Mucosa of rectum (tissue), 2 donors: ENCODE measurements at regions not wholly inside any gene's neighbourhood (a gene's known extent, or its start where the extent isn't known, plus 50 kb on each side); places are given as distances from the start of the nearest gene placed in this dataset.

Source experiments
- H3K27ac ChIP-seq, 2 donors: one replicate each; pipeline ENCODE4 v1.7.0; 2013; ENCODE audit warnings: inconsistent platforms in 2 of 2, low read depth in 2 of 2, low read length in 2 of 2
- H3K27me3 ChIP-seq, 2 donors: one replicate each; pipeline ENCODE4 v1.7.0; 2013; ENCODE audit warnings: low read length in 2 of 2; ENCODE audit not compliant: control insufficient read depth in 2 of 2, insufficient read depth in 2 of 2
- H3K36me3 ChIP-seq, 2 donors: one replicate each; pipeline ENCODE4 v1.7.0; 2013; ENCODE audit warnings: low read length in 2 of 2; ENCODE audit not compliant: control insufficient read depth in 2 of 2, insufficient read depth in 2 of 2
- H3K4me1 ChIP-seq, 2 donors: one replicate each; pipeline ENCODE4 v1.7.0; 2013; ENCODE audit warnings: low read length in 2 of 2, mild to moderate bottlenecking in 1 of 2; ENCODE audit not compliant: control insufficient read depth in 2 of 2, insufficient read depth in 2 of 2
- H3K4me3 ChIP-seq, 2 donors: one replicate each; pipeline ENCODE4 v1.7.0; 2013; ENCODE audit warnings: low read length in 2 of 2
- H3K9ac ChIP-seq, 2 donors: one replicate each; pipeline ENCODE4 v1.7.0; 2013; ENCODE audit warnings: low read length in 2 of 2, low read depth in 1 of 2, mild to moderate bottlenecking in 1 of 2
- H3K9me3 ChIP-seq, 2 donors: one replicate each; pipeline ENCODE4 v1.7.0; 2013; ENCODE audit warnings: low read length in 2 of 2; ENCODE audit not compliant: control insufficient read depth in 2 of 2
- donor health status: healthy.
- donor health status: Normal muscosa, but diverticular disease.

DNA sequence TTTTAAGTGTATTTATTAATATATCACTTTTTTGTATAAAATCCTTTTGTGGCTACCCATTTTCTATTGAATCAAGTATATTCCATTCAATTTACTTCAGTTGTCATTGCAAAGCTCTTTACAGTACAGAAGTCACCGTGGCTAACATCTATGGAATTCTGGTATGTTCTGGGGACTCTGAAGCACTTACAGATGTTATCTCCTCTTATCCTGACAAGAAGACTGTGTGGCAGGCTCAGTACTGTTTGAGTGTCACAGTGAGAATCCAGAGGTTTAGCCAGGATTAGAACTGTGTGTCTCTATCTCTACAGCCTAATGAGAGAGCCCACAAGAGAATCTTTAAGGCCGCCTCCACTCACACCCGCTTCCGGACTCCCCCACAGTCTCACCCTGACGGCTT, 78.2 kb upstream of the SORBS2 start:
- H3K27me3 ChIP-seq, result no peaks in the 10 kb centered on the region
- no peak overlapping the region for H3K4me3 ChIP-seq
- no peaks in the 10 kb centered on the region for H3K36me3 ChIP-seq
- H3K9ac ChIP-seq, result no peak overlapping the region
- peaks cover 0 to 2% of the 10 kb centered on the region in 2 donors for H3K9me3 ChIP-seq
- no peaks in the 10 kb centered on the region for H3K4me1 ChIP-seq
- H3K27ac ChIP-seq, result no peak overlapping the region

DNA sequence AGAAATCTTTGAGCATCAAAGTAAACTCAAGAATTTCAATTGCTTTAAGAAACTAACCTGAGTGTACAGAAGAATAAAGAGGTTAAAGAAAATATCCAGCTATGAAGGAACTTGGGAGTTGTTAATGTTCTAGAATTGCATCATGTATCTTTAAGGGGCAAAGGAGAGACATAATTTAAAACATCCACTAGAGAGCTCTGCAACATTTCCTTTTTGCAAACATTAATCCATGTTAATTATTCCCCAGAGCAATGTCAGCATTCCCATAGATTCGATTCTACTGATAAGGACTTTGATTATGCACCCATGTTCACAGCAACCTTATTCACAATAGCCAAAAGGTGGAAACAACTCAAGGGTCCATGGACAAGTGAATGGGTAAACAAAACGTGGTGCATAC, 80.2 kb upstream of the SORBS2 start:
- Histone ChIP-seq H3K4me3 (no peak overlapping the region), H3K4me1 (no peaks in the 10 kb centered on the region), H3K9me3 (peaks cover 0 to 2% of the 10 kb centered on the region in 2 donors), H3K36me3 (no peaks in the 10 kb centered on the region), H3K9ac (no peak overlapping the region), H3K27ac (no peak overlapping the region), H3K27me3 (no peaks in the 10 kb centered on the region)

DNA sequence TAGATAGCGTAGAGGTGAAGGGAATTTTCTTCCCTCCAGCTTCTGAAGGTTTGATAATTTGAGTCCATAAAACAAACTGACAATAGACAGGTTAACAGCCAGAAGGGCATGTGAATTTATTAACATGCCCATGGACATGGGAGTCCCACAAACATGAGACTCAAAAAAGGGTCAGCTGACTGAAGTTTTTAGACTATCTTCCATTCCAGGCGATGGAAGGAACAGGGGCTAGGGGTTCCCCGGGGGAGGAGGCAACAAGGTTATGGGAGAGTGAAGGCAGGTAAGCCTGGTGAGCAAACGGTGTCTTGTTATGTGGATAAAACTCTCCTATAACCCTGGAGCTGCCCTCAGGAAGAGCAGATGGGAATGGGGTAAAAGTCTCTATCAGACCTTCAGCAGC, 81.5 kb upstream of the SORBS2 start:
- no peaks in the 10 kb centered on the region for H3K9me3 ChIP-seq
- H3K36me3 ChIP-seq, result no peaks in the 10 kb centered on the region
- no peak overlapping the region for H3K27ac ChIP-seq
- no peak overlapping the region for H3K4me3 ChIP-seq
- H3K4me1 ChIP-seq, result no peaks in the 10 kb centered on the region
- H3K27me3 ChIP-seq, result no peaks in the 10 kb centered on the region
- no peak overlapping the region for H3K9ac ChIP-seq

DNA sequence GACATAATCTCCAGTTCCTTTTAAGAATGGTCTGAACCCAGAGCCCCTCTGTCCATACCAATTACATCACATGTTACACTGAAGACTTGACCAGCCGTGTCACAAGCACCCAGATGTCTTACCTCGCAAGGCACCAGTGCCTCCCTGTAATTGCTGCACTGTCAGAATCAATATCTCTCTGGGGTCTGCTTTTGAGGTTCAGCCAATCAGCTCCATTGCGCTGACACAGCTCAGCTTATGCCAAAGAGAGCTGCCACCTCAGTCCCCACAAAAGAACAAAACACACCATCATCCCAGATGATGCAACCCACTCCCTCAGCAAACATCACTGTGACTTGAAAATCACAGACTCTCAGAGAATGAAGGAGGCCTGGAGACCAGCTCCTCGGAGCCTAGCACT, 82.5 kb upstream of the SORBS2 start:
- Histone ChIP-seq H3K4me3 (no peak overlapping the region), H3K27ac (no peak overlapping the region), H3K9ac (no peak overlapping the region), H3K36me3 (no peaks in the 10 kb centered on the region), H3K4me1 (no peaks in the 10 kb centered on the region), H3K9me3 (no peaks in the 10 kb centered on the region), H3K27me3 (no peaks in the 10 kb centered on the region)

DNA sequence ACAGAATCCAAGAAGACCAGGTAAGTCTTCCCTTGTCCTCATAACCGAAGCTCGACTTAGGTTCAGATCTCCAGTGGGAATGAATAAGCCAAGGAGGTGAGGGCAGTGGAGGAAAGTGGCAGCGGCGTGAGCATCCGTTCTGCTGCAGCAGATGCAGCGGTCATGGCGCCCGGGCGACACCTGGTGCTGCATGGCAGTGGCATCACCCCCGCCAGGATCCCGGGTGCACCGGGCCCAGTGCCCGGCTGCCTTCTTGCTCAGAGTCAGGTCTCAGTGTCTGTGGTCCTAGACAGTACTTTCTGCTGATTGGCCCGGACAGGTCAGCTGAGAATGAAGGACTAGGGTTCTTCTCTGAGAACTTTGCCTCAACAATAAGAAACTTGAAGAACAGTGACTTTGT, 83.4 kb upstream of the SORBS2 start:
- Histone ChIP-seq H3K27me3 (no peaks in the 10 kb centered on the region), H3K4me3 (no peak overlapping the region), H3K9me3 (no peaks in the 10 kb centered on the region), H3K27ac (no peak overlapping the region), H3K4me1 (no peaks in the 10 kb centered on the region), H3K9ac (no peak overlapping the region), H3K36me3 (no peaks in the 10 kb centered on the region)

DNA sequence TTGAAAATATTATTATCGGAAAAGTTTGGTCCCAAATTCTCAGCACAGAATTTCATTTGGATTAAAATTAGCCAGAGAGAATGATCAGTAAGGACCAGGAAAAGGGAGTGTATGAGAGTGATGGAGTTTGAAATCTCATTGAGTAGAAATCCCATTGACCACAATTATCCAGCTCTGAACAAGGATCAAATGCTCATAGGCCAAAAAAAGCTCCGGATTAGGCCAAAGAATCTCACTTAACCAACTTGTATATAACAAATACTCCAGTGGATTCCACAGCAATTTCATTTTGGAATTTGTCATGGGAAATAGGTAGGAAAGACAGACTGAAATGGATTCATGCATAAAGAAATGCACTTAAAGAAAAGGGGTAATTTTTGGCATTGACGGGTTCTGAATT, 83.9 kb upstream of the SORBS2 start:
- no peak overlapping the region for H3K4me3 ChIP-seq

DNA sequence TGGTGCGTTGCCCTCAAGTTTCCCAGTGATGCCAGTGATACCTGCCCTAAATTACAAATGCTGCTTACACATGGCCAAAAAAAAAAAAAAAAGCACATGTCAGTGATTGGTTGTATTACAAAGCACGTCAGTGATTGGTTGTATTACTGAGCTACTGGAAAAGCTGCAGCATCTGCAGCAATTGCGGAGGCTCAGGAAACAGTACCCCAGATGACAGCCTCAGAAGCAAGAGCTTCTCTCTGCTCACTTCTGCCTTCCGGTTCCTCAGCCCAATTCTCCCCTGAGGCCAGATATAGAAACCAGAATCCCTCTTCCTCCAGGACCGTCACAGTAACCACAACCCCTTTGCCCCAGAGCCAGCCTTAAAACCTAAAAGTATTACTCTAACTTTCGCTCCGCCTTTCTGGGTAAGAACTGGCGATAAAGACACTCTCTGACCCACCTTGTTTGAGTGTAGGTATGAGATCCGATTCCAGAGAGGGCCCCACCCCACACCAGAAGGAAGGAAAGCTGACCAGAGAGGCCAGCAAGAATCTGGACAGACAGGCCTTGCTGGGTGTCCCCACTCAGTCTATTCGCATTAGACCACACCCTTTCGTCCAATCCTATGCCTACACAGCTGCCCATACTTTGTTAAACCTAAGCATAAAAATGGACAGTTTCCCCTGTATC, 85.0 kb upstream of the SORBS2 start:
- no peak overlapping the region for H3K4me3 ChIP-seq
- H3K9ac ChIP-seq, result no peak overlapping the region
- no peaks in the 10 kb centered on the region for H3K27me3 ChIP-seq
- H3K9me3 ChIP-seq, result no peaks in the 10 kb centered on the region
- H3K27ac ChIP-seq, result no peak overlapping the region
- no peaks in the 10 kb centered on the region for H3K4me1 ChIP-seq
- H3K36me3 ChIP-seq, result no peaks in the 10 kb centered on the region

More for the DNA sequence above, 83.9 kb upstream of the SORBS2 start:
- H3K27ac ChIP-seq, result no peak overlapping the region
- no peaks in the 10 kb centered on the region for H3K27me3 ChIP-seq
- no peak overlapping the region for H3K9ac ChIP-seq
- no peaks in the 10 kb centered on the region for H3K4me1 ChIP-seq
- no peaks in the 10 kb centered on the region for H3K36me3 ChIP-seq
- H3K9me3 ChIP-seq, result no peaks in the 10 kb centered on the region

DNA sequence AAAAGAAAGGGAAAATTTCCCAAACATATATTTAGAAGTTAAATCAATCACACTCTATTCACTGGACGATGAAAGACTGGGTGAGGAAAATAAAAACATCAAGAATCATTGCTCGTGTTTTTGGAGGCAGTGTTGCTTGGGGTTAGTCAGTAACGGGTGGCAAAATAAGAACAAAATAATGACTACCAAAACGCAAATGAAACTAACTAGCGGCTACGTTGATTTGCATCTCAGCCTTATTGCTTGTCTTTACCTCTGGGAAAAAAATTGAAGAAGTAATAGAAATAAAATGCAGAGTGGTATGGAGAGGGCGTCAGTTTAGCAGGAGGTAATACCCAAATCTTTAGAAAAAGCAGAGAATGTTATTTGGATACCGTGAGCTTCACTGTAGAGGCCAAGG, 86.4 kb upstream of the SORBS2 start:
- H3K9ac ChIP-seq, result no peak overlapping the region
- no peaks in the 10 kb centered on the region for H3K36me3 ChIP-seq

DNA sequence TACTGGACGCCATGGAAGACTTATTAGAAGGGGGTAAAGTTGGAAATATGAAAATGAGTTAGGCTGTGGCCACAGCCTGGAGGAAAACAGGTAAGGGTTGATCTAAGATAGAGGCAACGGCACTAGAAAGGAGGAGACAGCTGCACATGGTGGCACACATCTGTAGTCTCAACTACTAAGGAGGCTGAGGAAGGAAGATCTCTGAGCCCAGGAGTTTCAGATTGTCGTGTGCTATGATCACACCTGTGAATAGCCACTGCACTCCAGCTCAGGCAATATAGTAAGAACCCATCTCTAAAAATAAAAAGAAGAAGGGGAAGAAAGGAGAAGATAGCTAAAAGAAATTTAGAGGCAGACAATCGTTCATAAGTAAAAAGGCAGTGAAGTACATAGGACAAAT, 87.8 kb upstream of the SORBS2 start:
- no peaks in the 10 kb centered on the region for H3K36me3 ChIP-seq
- H3K9me3 ChIP-seq, result no peaks in the 10 kb centered on the region
- no peaks in the 10 kb centered on the region for H3K4me1 ChIP-seq
- H3K27ac ChIP-seq, result no peak overlapping the region
- H3K27me3 ChIP-seq, result no peaks in the 10 kb centered on the region
- no peak overlapping the region for H3K9ac ChIP-seq
- H3K4me3 ChIP-seq, result no peak overlapping the region

More for the DNA sequence above, 86.4 kb upstream of the SORBS2 start:
- Histone ChIP-seq H3K27ac (no peak overlapping the region), H3K4me3 (no peak overlapping the region), H3K27me3 (no peaks in the 10 kb centered on the region), H3K4me1 (no peaks in the 10 kb centered on the region), H3K9me3 (no peaks in the 10 kb centered on the region)

DNA sequence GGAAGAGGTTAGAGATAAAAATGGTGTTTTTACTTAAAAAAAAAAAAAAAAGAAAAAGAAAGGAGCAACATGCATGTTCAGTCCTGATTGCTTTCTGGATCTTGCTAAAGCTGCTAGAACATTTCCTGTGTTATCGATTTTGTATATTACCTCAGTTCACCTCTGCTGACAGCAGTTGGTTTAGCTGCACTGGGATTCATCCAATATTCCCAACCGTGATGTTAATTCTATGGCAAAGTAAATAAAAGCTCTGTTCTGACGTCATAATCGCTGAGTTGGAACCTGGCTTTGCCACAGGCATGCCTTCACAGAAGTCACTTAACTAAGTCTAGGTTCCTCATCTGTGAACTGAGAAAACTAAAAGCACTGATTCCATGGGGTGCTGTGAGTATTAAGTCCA, 90.7 kb upstream of the SORBS2 start:
- H3K4me3 ChIP-seq, result no peak overlapping the region
- H3K27ac ChIP-seq, result no peak overlapping the region
- no peaks in the 10 kb centered on the region for H3K4me1 ChIP-seq
- no peaks in the 10 kb centered on the region for H3K27me3 ChIP-seq
- no peak overlapping the region for H3K9ac ChIP-seq
- no peaks in the 10 kb centered on the region for H3K36me3 ChIP-seq
- no peaks in the 10 kb centered on the region for H3K9me3 ChIP-seq

DNA sequence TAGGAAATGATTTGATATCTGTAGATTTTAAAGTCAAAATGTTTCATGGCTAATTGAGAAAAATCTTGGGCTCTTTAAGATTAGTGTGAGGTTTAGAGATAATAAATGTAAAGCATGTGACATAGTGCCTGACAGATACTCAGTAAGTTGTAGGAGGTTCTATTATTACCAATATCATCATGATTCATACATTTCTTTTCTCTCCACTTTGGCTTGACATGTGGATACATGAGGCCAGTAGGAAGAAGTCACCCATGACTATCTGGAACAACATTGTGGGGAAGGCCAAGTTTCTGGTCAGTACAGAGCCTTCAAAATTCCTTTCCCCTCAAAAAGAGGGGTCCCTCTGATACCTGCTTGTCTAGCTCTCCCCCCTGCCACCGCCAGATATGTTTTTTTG, 91.2 kb upstream of the SORBS2 start:
- Histone ChIP-seq H3K9me3 (no peaks in the 10 kb centered on the region), H3K9ac (no peak overlapping the region), H3K27me3 (no peaks in the 10 kb centered on the region), H3K27ac (no peak overlapping the region), H3K4me1 (no peaks in the 10 kb centered on the region), H3K36me3 (no peaks in the 10 kb centered on the region), H3K4me3 (no peak overlapping the region)
